ENCODE measurements at regions not wholly inside any gene's neighbourhood (a gene's known extent, or its start where the extent isn't known, plus 50 kb on each side); places are given as distances from the start of the nearest gene placed in this dataset.

GRCh38 chr11:95498722-95499425 lies 267.9 kb upstream of the SESN3 start:
- 85 to 91% (median 89%) methylated on average over 2 of the region's 2 CpGs for WGBS, 3 donors
- Histone ChIP-seq H3K9me3 (no peaks in the 10 kb centered on the region), H3K4me1 (no peaks in the 10 kb centered on the region), H3K27me3 (ENCODE audit: insufficient read depth in 3 of 3, low read length in 2 of 3) (no peaks in the 10 kb centered on the region), H3K4me3 (no peak overlapping the region), H3K36me3 (ENCODE audit: insufficient read depth in 1 of 2, low read depth in 1 of 2) (no peaks in the 10 kb centered on the region), H3K27ac (no peak overlapping the region)
- intact Hi-C loops (cut with DNase I): loop anchor here in 1 of 2 donors (10.0 kb wide), 1 partner anchor 64 kb away; no protein-coding TSS in a partner anchor
- DNase-seq: no peak
- no peak for ATAC-seq
- TF ChIP-seq CTCF (IDR thresholded peaks at IDR 0.05): no peak

- no peak for DNase-seq
- no peaks in the 10 kb centered on the region for H3K36me3 ChIP-seq (ENCODE audit: insufficient read depth in 1 of 2, low read depth in 1 of 2)
- H3K27ac ChIP-seq: no peak overlapping the region
- 75 to 87% (median 76%) methylated on average over 1 of the region's 1 CpG for WGBS, 3 donors
- intact Hi-C loops (cut with DNase I): loop anchor here in 1 of 2 donors (10.0 kb wide), 1 partner anchor 62 kb away; no protein-coding TSS in a partner anchor
- no peaks in the 10 kb centered on the region for H3K27me3 ChIP-seq (ENCODE audit: insufficient read depth in 3 of 3, low read length in 2 of 3)
- H3K9me3 ChIP-seq: no peaks in the 10 kb centered on the region
- no peak for TF ChIP-seq CTCF (IDR thresholded peaks at IDR 0.05)
- H3K4me3 ChIP-seq: no peak overlapping the region
- no peaks in the 10 kb centered on the region for H3K4me1 ChIP-seq
- ATAC-seq: no peak
Observed at GRCh38 chr11:95496901-95497300, 265.9 kb upstream of the SESN3 start.

GRCh38 chr11:95495706-95496105 lies 264.7 kb upstream of the SESN3 start:
- no peaks in the 10 kb centered on the region for H3K27me3 ChIP-seq (ENCODE audit: insufficient read depth in 3 of 3, low read length in 2 of 3)
- H3K4me1 ChIP-seq: no peaks in the 10 kb centered on the region
- ATAC-seq (no peak), DNase-seq (no peak)
- no peak overlapping the region for H3K4me3 ChIP-seq
- H3K36me3 ChIP-seq (ENCODE audit: insufficient read depth in 1 of 2, low read depth in 1 of 2): no peaks in the 10 kb centered on the region
- TF ChIP-seq CTCF (IDR thresholded peaks at IDR 0.05): no peak
- no peak overlapping the region for H3K27ac ChIP-seq
- H3K9me3 ChIP-seq: peaks cover 1% of the 10 kb centered on the region
- intact Hi-C loops (cut with DNase I): loop anchor here in 1 of 2 donors (10.0 kb wide), 1 partner anchor 61 kb away; no protein-coding TSS in a partner anchor
- 65 to 71% (median 68%) methylated on average over 4 of the region's 4 CpGs for WGBS, 3 donors

- H3K4me1 ChIP-seq: no peaks in the 10 kb centered on the region
- H3K27ac ChIP-seq: no peak overlapping the region
- H3K36me3 ChIP-seq (ENCODE audit: insufficient read depth in 1 of 2, low read depth in 1 of 2): no peaks in the 10 kb centered on the region
- peaks cover 3% of the 10 kb centered on the region for H3K9me3 ChIP-seq
- WGBS, 3 donors: 99 to 100% (median 100%) methylated on average over 1 of the region's 1 CpG
- TF ChIP-seq CTCF (IDR thresholded peaks at IDR 0.05): no peak
- DNase-seq (no peak), ATAC-seq (no peak)
- no peak overlapping the region for H3K4me3 ChIP-seq
- intact Hi-C loops (cut with DNase I): loop anchor here in 1 of 2 donors (10.0 kb wide), 1 partner anchor 60 kb away; no protein-coding TSS in a partner anchor
- H3K27me3 ChIP-seq (ENCODE audit: insufficient read depth in 3 of 3, low read length in 2 of 3): no peaks in the 10 kb centered on the region
Observed at GRCh38 chr11:95494856-95495255, 263.9 kb upstream of the SESN3 start.
